Loucy (cell line): ENCODE measurements at regions not wholly inside any gene's neighbourhood (a gene's known extent, or its start where the extent isn't known, plus 50 kb on each side); places are given as distances from the start of the nearest gene placed in this dataset.

Source experiments
- EZH2phosphoT487 ChIP-seq: fragments of 200-600 bp; IDR thresholded peaks from 2 replicates; pipeline ENCODE4 v1.6.1; 2018; ENCODE audit warnings: antibody characterized with exemption, mild to moderate bottlenecking, moderate library complexity, borderline replicate concordance
- TF ChIP-seq, protein P1 (sequence below): fragments of 200-600 bp; sonication (generic); conservative IDR thresholded peaks from 2 replicates; pipeline ENCODE4 v1.5.1; 2014; ENCODE audit warnings: mild to moderate bottlenecking, antibody characterized with exemption, low read length

DNA sequence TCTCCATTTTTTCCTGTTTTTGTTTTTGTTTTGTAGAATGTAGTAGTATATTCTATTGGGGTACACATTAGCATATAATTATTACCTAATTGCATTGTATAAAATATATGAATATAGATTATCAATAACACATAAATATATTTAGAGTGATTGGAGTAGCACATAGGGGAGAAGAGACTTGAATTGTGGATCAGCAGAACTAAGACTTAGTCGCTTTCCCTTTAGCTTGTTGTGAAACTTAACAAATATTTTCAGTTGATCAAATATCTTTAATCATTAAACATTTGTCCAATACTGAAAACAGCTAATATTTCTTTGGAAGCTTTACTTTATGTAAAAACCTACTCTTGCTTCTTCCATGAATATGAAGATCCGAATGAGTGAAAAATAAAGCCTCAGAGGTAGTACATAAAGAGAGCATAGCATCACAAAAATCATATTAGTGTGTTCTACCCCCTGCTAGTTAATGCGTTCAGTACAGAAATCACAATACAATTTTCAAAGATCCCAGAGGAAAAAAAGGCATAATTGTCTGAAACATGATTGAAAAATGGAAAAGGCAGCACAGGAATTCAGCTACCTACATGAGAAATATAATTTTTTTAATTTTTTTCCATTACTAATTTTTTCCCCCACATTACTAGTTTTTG, 1348.0 kb upstream of the PRR20A start:
- TF ChIP-seq, protein P1, sequence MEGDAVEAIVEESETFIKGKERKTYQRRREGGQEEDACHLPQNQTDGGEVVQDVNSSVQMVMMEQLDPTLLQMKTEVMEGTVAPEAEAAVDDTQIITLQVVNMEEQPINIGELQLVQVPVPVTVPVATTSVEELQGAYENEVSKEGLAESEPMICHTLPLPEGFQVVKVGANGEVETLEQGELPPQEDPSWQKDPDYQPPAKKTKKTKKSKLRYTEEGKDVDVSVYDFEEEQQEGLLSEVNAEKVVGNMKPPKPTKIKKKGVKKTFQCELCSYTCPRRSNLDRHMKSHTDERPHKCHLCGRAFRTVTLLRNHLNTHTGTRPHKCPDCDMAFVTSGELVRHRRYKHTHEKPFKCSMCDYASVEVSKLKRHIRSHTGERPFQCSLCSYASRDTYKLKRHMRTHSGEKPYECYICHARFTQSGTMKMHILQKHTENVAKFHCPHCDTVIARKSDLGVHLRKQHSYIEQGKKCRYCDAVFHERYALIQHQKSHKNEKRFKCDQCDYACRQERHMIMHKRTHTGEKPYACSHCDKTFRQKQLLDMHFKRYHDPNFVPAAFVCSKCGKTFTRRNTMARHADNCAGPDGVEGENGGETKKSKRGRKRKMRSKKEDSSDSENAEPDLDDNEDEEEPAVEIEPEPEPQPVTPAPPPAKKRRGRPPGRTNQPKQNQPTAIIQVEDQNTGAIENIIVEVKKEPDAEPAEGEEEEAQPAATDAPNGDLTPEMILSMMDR: no peak
- TF ChIP-seq EZH2phosphoT487: no peak
